Ascending aorta (tissue), 2 donors: ENCODE measurements at regions not wholly inside any gene's neighbourhood (a gene's known extent, or its start where the extent isn't known, plus 50 kb on each side); places are given as distances from the start of the nearest gene placed in this dataset.

ENCODE experiments used
- DNase-seq, 2 donors: peaks; one replicate each; pipeline ENCODE4 v3.0.0-alpha.2; 2019; ENCODE audit warnings: low spot score in 2 of 2
- H3K27ac ChIP-seq, 2 donors: fragments of 200-600 bp; sonication (generic); one replicate each; pipeline ENCODE4 v1.5.1; 2016 to 2017; ENCODE audit warnings: mild to moderate bottlenecking in 1 of 2
- H3K27me3 ChIP-seq: fragments of 200-600 bp; sonication (generic); one replicate; pipeline ENCODE4 v1.5.1; 2017
- H3K36me3 ChIP-seq, 2 donors: fragments of 200-600 bp; sonication (generic); one replicate each; pipeline ENCODE4 v1.5.1; 2016
- H3K4me1 ChIP-seq, 2 donors: fragments of 200-600 bp; sonication (generic); one replicate each; pipeline ENCODE4 v1.5.1; 2016 to 2017; ENCODE audit warnings: mild to moderate bottlenecking in 1 of 2
- H3K4me3 ChIP-seq, 2 donors: fragments of 200-600 bp; sonication (generic); one replicate each; pipeline ENCODE4 v1.5.1; 2016 to 2017; ENCODE audit warnings: mild to moderate bottlenecking in 1 of 2
- H3K9me3 ChIP-seq, 2 donors: fragments of 200-600 bp; sonication (generic); one replicate each; pipeline ENCODE4 v1.5.1; 2016
- CTCF ChIP-seq, 3 experiments: fragments of 200-600 bp in 2 of 3; fragments of 450-650 bp in 1 of 3; sonication (generic) in 2 of 3; IDR thresholded peaks; one replicate each; pipeline ENCODE4 v1.5.1; 2016 to 2019; ENCODE audit warnings: antibody characterized with exemption in 3 of 3, mild to moderate bottlenecking in 1 of 3, moderate library complexity in 1 of 3
- intact Hi-C: fragments of 100-400 bp; cut with DNase I; formaldehyde crosslinking; loops from one replicate; pipeline ENCODE4 v1.15.1; 2023

- Histone ChIP-seq H3K27ac (no peak overlapping the region), H3K4me1 (no peaks in the 10 kb centered on the region), H3K36me3 (no peaks in the 10 kb centered on the region), H3K9me3 (peaks cover 0 to 5% of the 10 kb centered on the region in 2 donors), H3K27me3 (no peaks in the 10 kb centered on the region), H3K4me3 (no peak overlapping the region)
- intact Hi-C loops: no loop called here
- TF ChIP-seq CTCF (IDR thresholded peaks at IDR 0.05): no peak
- no peak for DNase-seq
Measured at GRCh38 chr2:123128951-123129350, 896.1 kb upstream of the CNTNAP5 start.

GRCh38 chr2:123136419-123136818 is 888.7 kb upstream of the CNTNAP5 start:
- no peak overlapping the region for H3K27ac ChIP-seq
- no peak for TF ChIP-seq CTCF (IDR thresholded peaks at IDR 0.05)
- intact Hi-C loops: no loop called here

GRCh38 chr2:123144082-123144481 is 881.0 kb upstream of the CNTNAP5 start:
- Histone ChIP-seq H3K36me3 (no peaks in the 10 kb centered on the region), H3K4me1 (no peaks in the 10 kb centered on the region), H3K27ac (no peak overlapping the region), H3K4me3 (no peak overlapping the region), H3K9me3 (no peaks in the 10 kb centered on the region), H3K27me3 (no peaks in the 10 kb centered on the region)
- TF ChIP-seq CTCF (IDR thresholded peaks at IDR 0.05): no peak
- DNase-seq: no peak
- intact Hi-C loops: no loop called here

More at GRCh38 chr2:123136419-123136818, 888.7 kb upstream of the CNTNAP5 start:
- DNase-seq: no peak
- H3K4me3 ChIP-seq: no peak overlapping the region
- no peaks in the 10 kb centered on the region for H3K27me3 ChIP-seq
- H3K36me3 ChIP-seq: no peaks in the 10 kb centered on the region
- peaks cover 0 to 1% of the 10 kb centered on the region in 2 donors for H3K9me3 ChIP-seq
- H3K4me1 ChIP-seq: no peaks in the 10 kb centered on the region

- intact Hi-C loops: no loop called here
- no peak for DNase-seq
- no peak for TF ChIP-seq CTCF (IDR thresholded peaks at IDR 0.05)
- H3K4me3 ChIP-seq: no peak overlapping the region
- no peaks in the 10 kb centered on the region for H3K27me3 ChIP-seq
- no peaks in the 10 kb centered on the region for H3K4me1 ChIP-seq
- no peaks in the 10 kb centered on the region for H3K36me3 ChIP-seq
- no peaks in the 10 kb centered on the region for H3K9me3 ChIP-seq
- no peak overlapping the region for H3K27ac ChIP-seq
Measured at GRCh38 chr2:123153041-123153440, 872.0 kb upstream of the CNTNAP5 start.

- Histone ChIP-seq H3K9me3 (no peaks in the 10 kb centered on the region), H3K27me3 (no peaks in the 10 kb centered on the region), H3K36me3 (no peaks in the 10 kb centered on the region), H3K27ac (no peak overlapping the region), H3K4me3 (no peak overlapping the region), H3K4me1 (no peaks in the 10 kb centered on the region)
- DNase-seq: no peak
- intact Hi-C loops: no loop called here
- no peak for TF ChIP-seq CTCF (IDR thresholded peaks at IDR 0.05)
Measured at GRCh38 chr2:123154195-123154594, 870.9 kb upstream of the CNTNAP5 start.

- H3K4me1 ChIP-seq: no peaks in the 10 kb centered on the region
- no peak overlapping the region for H3K27ac ChIP-seq
- no peak for DNase-seq
- intact Hi-C loops: no loop called here
- no peak overlapping the region for H3K4me3 ChIP-seq
- H3K36me3 ChIP-seq: no peaks in the 10 kb centered on the region
- TF ChIP-seq CTCF (IDR thresholded peaks at IDR 0.05): no peak
- no peaks in the 10 kb centered on the region for H3K9me3 ChIP-seq
- no peaks in the 10 kb centered on the region for H3K27me3 ChIP-seq
Measured at GRCh38 chr2:123157016-123157415, 868.1 kb upstream of the CNTNAP5 start.
